Activated CD8-positive, alpha-beta memory T cell treated with anti-CD3 and anti-CD28 coated beads, Interleukin-2, amount 50 U/mL, for 48 hours (primary cell): ENCODE measurements at regions not wholly inside any gene's neighbourhood (a gene's known extent, or its start where the extent isn't known, plus 50 kb on each side); places are given as distances from the start of the nearest gene placed in this dataset.

ENCODE experiments used
- DNase-seq: peaks from one replicate; pipeline ENCODE4 v3.0.0-alpha.2; 2020

- peak; percentile 20 for DNase-seq
Observed at GRCh38 chr6:170053966-170054661, 236.8 kb downstream of the DLL1 start.

- DNase-seq, result peak; percentile 36
Observed at GRCh38 chr6:170052991-170053821, 237.7 kb downstream of the DLL1 start.

GRCh38 chr6:170051229-170052172 is 239.4 kb downstream of the DLL1 start:
- DNase-seq, result peak; percentile 42

GRCh38 chr6:170050591-170051041 is 240.3 kb downstream of the DLL1 start:
- peak; percentile 42 for DNase-seq

GRCh38 chr6:170049641-170050561 is 241.0 kb downstream of the DLL1 start:
- DNase-seq, result peak; percentile 28

GRCh38 chr6:170048615-170049256 is 242.1 kb downstream of the DLL1 start:
- peak; percentile 38 for DNase-seq

- no peak for DNase-seq
Observed at GRCh38 chr6:170047823-170048222, 243.1 kb downstream of the DLL1 start.

- no peak for DNase-seq
Observed at GRCh38 chr6:170046791-170047626, 243.9 kb downstream of the DLL1 start.

- DNase-seq, result no peak
Observed at GRCh38 chr6:170045981-170046667, 244.8 kb downstream of the DLL1 start.

GRCh38 chr6:170045563-170045960 is 245.3 kb downstream of the DLL1 start:
- no peak for DNase-seq

GRCh38 chr6:170044836-170045562 is 245.9 kb downstream of the DLL1 start:
- no peak for DNase-seq

- no peak for DNase-seq
Observed at GRCh38 chr6:170043881-170044790, 246.7 kb downstream of the DLL1 start.

GRCh38 chr6:170043150-170043819 is 247.6 kb downstream of the DLL1 start:
- DNase-seq, result no peak

- no peak for DNase-seq
Observed at GRCh38 chr6:170042596-170043118, 248.2 kb downstream of the DLL1 start.

GRCh38 chr6:170042123-170042522 is 248.8 kb downstream of the DLL1 start:
- no peak for DNase-seq

GRCh38 chr6:170041526-170041925 is 249.4 kb downstream of the DLL1 start:
- DNase-seq, result no peak

GRCh38 chr6:170040906-170041305 is 250.0 kb downstream of the DLL1 start:
- no peak for DNase-seq
